MM.1S (cell line): ENCODE measurements at regions not wholly inside any gene's neighbourhood (a gene's known extent, or its start where the extent isn't known, plus 50 kb on each side); places are given as distances from the start of the nearest gene placed in this dataset.
A peak's percentile ranks its signal among the peaks of the same experiment; 100 is the strongest.

Source experiments
- DNase-seq: peaks from one replicate; pipeline ENCODE4 v3.0.0-alpha.2; 2015
- H2AFZ ChIP-seq: fragments of 300-600 bp; sonication (generic); 2 replicates; pipeline ENCODE4 v1.6.0; 2016; ENCODE audit warnings: antibody characterized with exemption, low read length
- H3F3A ChIP-seq: fragments of 300-600 bp; sonication (generic); 2 replicates; pipeline ENCODE4 v1.6.1; 2016; ENCODE audit warnings: mild to moderate bottlenecking, antibody characterized with exemption, low read length, moderate library complexity, mixed read lengths; ENCODE audit not compliant: insufficient read depth
- H3K27ac ChIP-seq: fragments of 300-600 bp; sonication (generic); 2 replicates; pipeline ENCODE4 v1.5.1; 2016; ENCODE audit warnings: mild to moderate bottlenecking, low read length
- H3K27me3 ChIP-seq: fragments of 300-600 bp; sonication (generic); replicated peaks from 2 replicates; pipeline ENCODE4 v1.6.0; 2016; ENCODE audit warnings: low read length; ENCODE audit not compliant: insufficient read depth
- H3K36me3 ChIP-seq: fragments of 300-600 bp; sonication (generic); replicated peaks from 2 replicates; pipeline ENCODE4 v1.6.1; 2016; ENCODE audit warnings: mild to moderate bottlenecking, low read length, mixed read lengths; ENCODE audit not compliant: insufficient read depth
- H3K4me1 ChIP-seq: fragments of 300-600 bp; sonication (generic); 2 replicates; pipeline ENCODE4 v1.6.1; 2016; ENCODE audit warnings: low read length, mixed read lengths
- H3K4me2 ChIP-seq: fragments of 300-600 bp; sonication (generic); 2 replicates; pipeline ENCODE4 v1.6.0; 2016; ENCODE audit warnings: low read depth, low read length
- H3K4me3 ChIP-seq: fragments of 300-600 bp; sonication (generic); 2 replicates; pipeline ENCODE4 v1.5.1; 2016; ENCODE audit warnings: low read length, mixed read lengths
- H3K79me2 ChIP-seq: fragments of 300-600 bp; sonication (generic); 2 replicates; pipeline ENCODE4 v1.6.1; 2016; ENCODE audit warnings: mixed run types, low read length, mixed read lengths
- H3K9ac ChIP-seq: fragments of 300-600 bp; sonication (generic); 2 replicates; pipeline ENCODE4 v1.6.1; 2016; ENCODE audit warnings: low read length, mixed read lengths
- H3K9me2 ChIP-seq: fragments of 300-600 bp; sonication (generic); replicated peaks from 2 replicates; pipeline ENCODE4 v1.6.1; 2016; ENCODE audit warnings: mild to moderate bottlenecking, low read length, mixed read lengths; ENCODE audit not compliant: insufficient read depth
- H3K9me3 ChIP-seq: fragments of 300-600 bp; sonication (generic); replicated peaks from 2 replicates; pipeline ENCODE4 v1.6.1; 2016; ENCODE audit warnings: mild to moderate bottlenecking, low read length, mixed read lengths; ENCODE audit not compliant: insufficient read depth
- H4K20me1 ChIP-seq: fragments of 300-600 bp; sonication (generic); 2 replicates; pipeline ENCODE4 v1.6.1; 2016; ENCODE audit warnings: mild to moderate bottlenecking, low read length, moderate library complexity, mixed read lengths; ENCODE audit not compliant: insufficient read depth
- EZH2 ChIP-seq: fragments of 300-600 bp; sonication (generic); optimal IDR thresholded peaks from 2 replicates; pipeline ENCODE3; 2017; ENCODE audit warnings: low read depth, mild to moderate bottlenecking, antibody characterized with exemption, low read length, mixed read lengths
- EZH2phosphoT487 ChIP-seq: fragments of 300-600 bp; sonication (generic); IDR thresholded peaks from 2 replicates; pipeline ENCODE4 v1.6.1; 2018; ENCODE audit warnings: antibody characterized with exemption, low read length
- TF ChIP-seq, protein P1 (sequence below): fragments of 300-600 bp; sonication (generic); IDR thresholded peaks from 2 replicates; pipeline ENCODE4 v1.5.1; 2016; ENCODE audit warnings: antibody characterized with exemption, low read length, mixed read lengths

- Histone ChIP-seq H3K4me1 (no peaks in the 10 kb centered on the region), H3K9me2 (no peaks in the 10 kb centered on the region), H3K27me3 (no peaks in the 10 kb centered on the region), H4K20me1 (no peaks in the 10 kb centered on the region), H3K4me2 (no peak overlapping the region), H3K9me3 (no peaks in the 10 kb centered on the region), H2AFZ (no peak overlapping the region), H3K9ac (no peak overlapping the region), H3F3A (no peaks in the 10 kb centered on the region), H3K36me3 (no peaks in the 10 kb centered on the region), H3K79me2 (no peaks in the 10 kb centered on the region), H3K27ac (no peak overlapping the region), H3K4me3 (no peak overlapping the region)
- TF ChIP-seq, protein P1, sequence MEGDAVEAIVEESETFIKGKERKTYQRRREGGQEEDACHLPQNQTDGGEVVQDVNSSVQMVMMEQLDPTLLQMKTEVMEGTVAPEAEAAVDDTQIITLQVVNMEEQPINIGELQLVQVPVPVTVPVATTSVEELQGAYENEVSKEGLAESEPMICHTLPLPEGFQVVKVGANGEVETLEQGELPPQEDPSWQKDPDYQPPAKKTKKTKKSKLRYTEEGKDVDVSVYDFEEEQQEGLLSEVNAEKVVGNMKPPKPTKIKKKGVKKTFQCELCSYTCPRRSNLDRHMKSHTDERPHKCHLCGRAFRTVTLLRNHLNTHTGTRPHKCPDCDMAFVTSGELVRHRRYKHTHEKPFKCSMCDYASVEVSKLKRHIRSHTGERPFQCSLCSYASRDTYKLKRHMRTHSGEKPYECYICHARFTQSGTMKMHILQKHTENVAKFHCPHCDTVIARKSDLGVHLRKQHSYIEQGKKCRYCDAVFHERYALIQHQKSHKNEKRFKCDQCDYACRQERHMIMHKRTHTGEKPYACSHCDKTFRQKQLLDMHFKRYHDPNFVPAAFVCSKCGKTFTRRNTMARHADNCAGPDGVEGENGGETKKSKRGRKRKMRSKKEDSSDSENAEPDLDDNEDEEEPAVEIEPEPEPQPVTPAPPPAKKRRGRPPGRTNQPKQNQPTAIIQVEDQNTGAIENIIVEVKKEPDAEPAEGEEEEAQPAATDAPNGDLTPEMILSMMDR = no peak
- no peak for TF ChIP-seq EZH2phosphoT487
- no peak for TF ChIP-seq EZH2
- no peak for DNase-seq
Observed at GRCh38 chr5:106288979-106289378, 1381.8 kb downstream of the EFNA5 start.

GRCh38 chr5:106277540-106278096, 1393.1 kb downstream of the EFNA5 start:
- H3K4me1 ChIP-seq = no peaks in the 10 kb centered on the region
- DNase-seq = no peak
- no peak overlapping the region for H3K4me2 ChIP-seq
- no peaks in the 10 kb centered on the region for H4K20me1 ChIP-seq
- no peaks in the 10 kb centered on the region for H3F3A ChIP-seq
- no peak overlapping the region for H3K9ac ChIP-seq
- TF ChIP-seq EZH2phosphoT487 = no peak
- no peak for TF ChIP-seq EZH2
- TF ChIP-seq, protein P1 = no peak
- H3K27ac ChIP-seq = no peak overlapping the region
- H3K9me3 ChIP-seq = no peaks in the 10 kb centered on the region
- H2AFZ ChIP-seq = no peak overlapping the region
- no peaks in the 10 kb centered on the region for H3K79me2 ChIP-seq
- no peak overlapping the region for H3K4me3 ChIP-seq
- H3K27me3 ChIP-seq = no peaks in the 10 kb centered on the region
- no peaks in the 10 kb centered on the region for H3K9me2 ChIP-seq
- H3K36me3 ChIP-seq = no peaks in the 10 kb centered on the region

- no peaks in the 10 kb centered on the region for H3K27me3 ChIP-seq
- no peaks in the 10 kb centered on the region for H3F3A ChIP-seq
- no peak overlapping the region for H3K4me3 ChIP-seq
- no peak overlapping the region for H3K9ac ChIP-seq
- TF ChIP-seq EZH2phosphoT487 = no peak
- TF ChIP-seq, protein P1 = peak; percentile 48
- no peaks in the 10 kb centered on the region for H3K9me2 ChIP-seq
- no peaks in the 10 kb centered on the region for H3K36me3 ChIP-seq
- H3K9me3 ChIP-seq = no peaks in the 10 kb centered on the region
- H4K20me1 ChIP-seq = no peaks in the 10 kb centered on the region
- H3K4me1 ChIP-seq = no peaks in the 10 kb centered on the region
- DNase-seq = no peak
- no peaks in the 10 kb centered on the region for H3K79me2 ChIP-seq
- no peak overlapping the region for H3K27ac ChIP-seq
- no peak overlapping the region for H3K4me2 ChIP-seq
- no peak overlapping the region for H2AFZ ChIP-seq
Observed at GRCh38 chr5:106269252-106269843, 1401.4 kb downstream of the EFNA5 start.
